Loucy (cell line): ENCODE measurements at regions not wholly inside any gene's neighbourhood (a gene's known extent, or its start where the extent isn't known, plus 50 kb on each side); places are given as distances from the start of the nearest gene placed in this dataset.

Experiments used
- EZH2phosphoT487 ChIP-seq: fragments of 200-600 bp; IDR thresholded peaks from 2 replicates; pipeline ENCODE4 v1.6.1; 2018; ENCODE audit warnings: antibody characterized with exemption, mild to moderate bottlenecking, moderate library complexity, borderline replicate concordance
- TF ChIP-seq, protein P1 (sequence below): fragments of 200-600 bp; sonication (generic); conservative IDR thresholded peaks from 2 replicates; pipeline ENCODE4 v1.5.1; 2014; ENCODE audit warnings: mild to moderate bottlenecking, antibody characterized with exemption, low read length

DNA sequence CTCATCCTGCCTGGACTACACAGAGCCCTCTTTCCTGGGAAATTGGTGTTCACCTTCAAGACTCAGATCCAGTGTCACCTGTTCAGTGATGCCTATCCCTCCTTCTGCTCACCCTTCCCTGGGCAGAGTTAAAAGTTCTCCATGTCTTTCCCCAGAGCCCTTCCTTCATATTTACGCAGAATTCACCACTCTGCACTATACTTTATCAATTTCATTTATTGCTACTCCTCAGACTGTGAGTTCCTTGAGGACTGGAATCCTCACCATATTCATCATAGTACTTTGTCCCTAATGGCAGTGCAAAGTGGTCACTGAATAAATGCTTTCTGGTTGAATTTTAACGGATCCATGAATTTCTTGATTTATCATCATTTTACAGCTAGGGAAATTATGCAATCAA is 300.0 kb downstream of the CHRM3 start:
- TF ChIP-seq, protein P1, sequence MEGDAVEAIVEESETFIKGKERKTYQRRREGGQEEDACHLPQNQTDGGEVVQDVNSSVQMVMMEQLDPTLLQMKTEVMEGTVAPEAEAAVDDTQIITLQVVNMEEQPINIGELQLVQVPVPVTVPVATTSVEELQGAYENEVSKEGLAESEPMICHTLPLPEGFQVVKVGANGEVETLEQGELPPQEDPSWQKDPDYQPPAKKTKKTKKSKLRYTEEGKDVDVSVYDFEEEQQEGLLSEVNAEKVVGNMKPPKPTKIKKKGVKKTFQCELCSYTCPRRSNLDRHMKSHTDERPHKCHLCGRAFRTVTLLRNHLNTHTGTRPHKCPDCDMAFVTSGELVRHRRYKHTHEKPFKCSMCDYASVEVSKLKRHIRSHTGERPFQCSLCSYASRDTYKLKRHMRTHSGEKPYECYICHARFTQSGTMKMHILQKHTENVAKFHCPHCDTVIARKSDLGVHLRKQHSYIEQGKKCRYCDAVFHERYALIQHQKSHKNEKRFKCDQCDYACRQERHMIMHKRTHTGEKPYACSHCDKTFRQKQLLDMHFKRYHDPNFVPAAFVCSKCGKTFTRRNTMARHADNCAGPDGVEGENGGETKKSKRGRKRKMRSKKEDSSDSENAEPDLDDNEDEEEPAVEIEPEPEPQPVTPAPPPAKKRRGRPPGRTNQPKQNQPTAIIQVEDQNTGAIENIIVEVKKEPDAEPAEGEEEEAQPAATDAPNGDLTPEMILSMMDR: no peak
- no peak for TF ChIP-seq EZH2phosphoT487
